ENCODE measurements at regions not wholly inside any gene's neighbourhood (a gene's known extent, or its start where the extent isn't known, plus 50 kb on each side); places are given as distances from the start of the nearest gene placed in this dataset.

- H3K4me1 ChIP-seq: no peaks in the 10 kb centered on the region
- intact Hi-C loops (cut with DNase I): no loop called here
- H3K27ac ChIP-seq: no peak overlapping the region
- H3K9me3 ChIP-seq: no peaks in the 10 kb centered on the region
- ATAC-seq (no peak), DNase-seq (no peak)
- TF ChIP-seq CTCF (IDR thresholded peaks at IDR 0.05): no peak
- no peaks in the 10 kb centered on the region for H3K27me3 ChIP-seq (ENCODE audit: low read depth)
- no peak overlapping the region for H3K4me3 ChIP-seq
- H3K36me3 ChIP-seq: no peaks in the 10 kb centered on the region
These were observed 173.0 kb downstream of the C16orf95 start for GRCh38 chr16:87144232-87144631.

- no peak for TF ChIP-seq CTCF (IDR thresholded peaks at IDR 0.05)
- H3K27me3 ChIP-seq (ENCODE audit: low read depth): no peaks in the 10 kb centered on the region
- ATAC-seq: no peak
- intact Hi-C loops (cut with DNase I): no loop called here
- no peak for DNase-seq
- no peaks in the 10 kb centered on the region for H3K36me3 ChIP-seq
- no peaks in the 10 kb centered on the region for H3K4me1 ChIP-seq
- H3K27ac ChIP-seq: no peak overlapping the region
- H3K4me3 ChIP-seq: no peak overlapping the region
- no peaks in the 10 kb centered on the region for H3K9me3 ChIP-seq
These were observed 171.7 kb downstream of the C16orf95 start for GRCh38 chr16:87145181-87146176.

GRCh38 chr16:87146676-87147075 is 170.5 kb downstream of the C16orf95 start:
- no peak for DNase-seq
- no peak for TF ChIP-seq CTCF (IDR thresholded peaks at IDR 0.05)
- Histone ChIP-seq H3K27ac (no peak overlapping the region), H3K9me3 (no peaks in the 10 kb centered on the region), H3K4me3 (no peak overlapping the region), H3K27me3 (ENCODE audit: low read depth) (no peaks in the 10 kb centered on the region), H3K4me1 (no peaks in the 10 kb centered on the region), H3K36me3 (no peaks in the 10 kb centered on the region)
- intact Hi-C loops (cut with DNase I): no loop called here
- no peak for ATAC-seq

- intact Hi-C loops (cut with DNase I): no loop called here
These were observed 168.1 kb downstream of the C16orf95 start for GRCh38 chr16:87149051-87149450.

GRCh38 chr16:87150262-87150661 is 166.9 kb downstream of the C16orf95 start:
- Histone ChIP-seq H3K36me3 (no peaks in the 10 kb centered on the region), H3K9me3 (no peaks in the 10 kb centered on the region), H3K4me3 (no peak overlapping the region), H3K27ac (no peak overlapping the region), H3K27me3 (ENCODE audit: low read depth) (no peaks in the 10 kb centered on the region), H3K4me1 (no peaks in the 10 kb centered on the region)
- TF ChIP-seq CTCF (IDR thresholded peaks at IDR 0.05): no peak
- DNase-seq (no peak), ATAC-seq (no peak)
- intact Hi-C loops (cut with DNase I): no loop called here

More at GRCh38 chr16:87149051-87149450, 168.1 kb downstream of the C16orf95 start:
- Histone ChIP-seq H3K36me3 (no peaks in the 10 kb centered on the region), H3K27ac (no peak overlapping the region), H3K4me3 (no peak overlapping the region), H3K9me3 (no peaks in the 10 kb centered on the region), H3K4me1 (no peaks in the 10 kb centered on the region), H3K27me3 (ENCODE audit: low read depth) (no peaks in the 10 kb centered on the region)
- ATAC-seq (no peak), DNase-seq (no peak)
- no peak for TF ChIP-seq CTCF (IDR thresholded peaks at IDR 0.05)
